GM21515 (cell line): ENCODE measurements at regions not wholly inside any gene's neighbourhood (a gene's known extent, or its start where the extent isn't known, plus 50 kb on each side); places are given as distances from the start of the nearest gene placed in this dataset.
"Not testable (repeated sequence)": the region's sequence is repeated elsewhere in the genome, so short reads cannot be mapped to it uniquely, and the experiment has no call there.

Experiments used
- ATAC-seq: cut with Tn5 transposase; IDR thresholded peaks from one replicate; pipeline ENCODE4 v1.9.1; 2021; ENCODE audit not compliant: unreplicated experiment

DNA sequence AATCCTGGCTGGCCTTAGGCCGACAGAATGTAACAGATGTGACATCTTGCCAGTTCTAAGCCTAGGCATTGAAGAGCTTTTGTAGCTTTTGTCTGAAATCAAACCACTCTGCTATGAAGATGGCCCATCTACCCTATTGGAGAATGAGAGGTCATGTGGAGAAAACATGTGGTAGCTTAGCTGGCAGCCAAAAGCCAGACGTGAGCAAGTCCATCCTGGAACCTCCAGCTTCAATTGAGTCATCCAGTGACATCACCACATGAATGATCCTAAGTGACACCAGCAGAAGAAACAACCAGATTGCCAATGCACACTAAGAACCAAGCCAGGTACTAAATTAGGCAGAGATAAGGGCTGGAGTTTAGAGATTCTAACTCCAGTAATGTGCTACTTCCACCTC, 154.8 kb upstream of the ZFP42 start:
- no peak for ATAC-seq

DNA sequence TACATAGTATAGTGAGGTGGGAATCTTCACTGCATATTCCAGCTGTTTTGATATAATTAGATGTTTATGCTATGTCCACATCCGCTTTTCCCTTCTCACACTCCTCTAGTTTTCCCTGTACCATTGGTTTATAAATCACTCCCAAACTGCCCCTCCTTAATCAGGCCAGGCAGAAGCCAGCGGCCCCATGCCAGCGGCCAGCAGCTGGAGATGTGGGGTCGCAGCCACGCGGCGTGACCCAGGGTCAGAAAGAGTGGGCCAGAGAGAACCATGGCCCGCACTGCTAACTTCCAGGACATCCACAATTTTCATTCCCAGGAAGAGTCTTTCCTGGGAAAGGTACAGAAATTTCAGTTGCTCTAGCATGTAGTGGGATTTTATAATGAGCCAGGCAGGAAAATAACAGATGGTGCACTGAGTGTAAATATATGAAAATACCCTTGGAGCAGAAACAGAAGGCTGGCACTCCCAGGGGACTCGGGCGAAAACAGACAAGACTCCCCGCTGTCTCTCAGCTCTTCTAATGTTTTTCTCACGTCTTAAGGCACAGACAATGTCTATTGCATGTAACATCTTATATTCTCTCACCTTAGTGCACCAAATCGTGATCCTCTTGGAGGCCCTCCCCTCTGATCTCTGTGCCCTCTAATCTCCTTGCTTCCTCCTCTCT, 145.9 kb upstream of the ZFP42 start:
- no peak for ATAC-seq

- no peak for ATAC-seq
Measured at GRCh38 chr4:187865914-187866313, 129.7 kb upstream of the ZFP42 start.

GRCh38 chr4:187883049-187883448, 112.5 kb upstream of the ZFP42 start:
- no peak for ATAC-seq

- ATAC-seq, result no peak
Measured at GRCh38 chr4:187883836-187884475, 111.6 kb upstream of the ZFP42 start.

GRCh38 chr4:187887906-187888305, 107.7 kb upstream of the ZFP42 start:
- ATAC-seq, result no peak

DNA sequence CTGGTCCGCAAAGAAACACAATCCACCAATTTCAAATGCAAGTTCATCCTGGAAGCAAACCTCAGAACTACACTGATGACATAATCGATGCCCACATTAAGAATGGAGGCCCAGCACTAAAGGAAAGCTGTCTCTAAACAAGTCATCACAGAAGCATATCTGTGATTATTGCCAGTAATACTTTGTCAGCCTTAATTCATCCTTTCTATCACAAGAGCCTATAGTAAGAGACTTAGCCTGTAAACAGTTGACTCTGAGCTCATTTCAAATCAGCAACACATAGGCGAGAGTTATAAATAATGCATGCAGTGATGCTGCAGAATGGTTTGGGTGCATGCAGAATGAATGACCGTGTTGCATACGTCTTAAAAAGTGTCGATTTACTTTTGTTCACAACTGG, 105.9 kb upstream of the ZFP42 start:
- ATAC-seq, result no peak

DNA sequence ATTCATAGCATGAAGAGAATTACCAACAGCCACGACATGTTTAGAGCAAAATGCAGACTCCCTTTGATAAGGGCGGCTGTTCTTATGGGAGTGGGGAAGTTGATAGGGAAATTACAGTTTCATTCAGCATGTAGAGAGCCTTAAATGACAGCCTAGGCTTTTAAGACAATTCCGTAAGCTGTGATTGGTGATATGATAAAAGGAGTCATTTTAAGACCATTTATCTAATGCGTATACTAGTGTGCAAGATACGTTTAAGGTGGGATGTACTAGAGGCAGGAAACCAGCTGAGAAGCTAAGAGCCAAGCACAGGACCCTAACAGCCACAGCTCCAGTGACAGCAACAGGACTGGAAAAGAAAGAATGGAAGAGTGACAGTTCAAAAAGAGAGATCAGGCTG, 102.2 kb upstream of the ZFP42 start:
- no peak for ATAC-seq

GRCh38 chr4:187903106-187903505, 92.5 kb upstream of the ZFP42 start:
- no peak for ATAC-seq

- ATAC-seq, result no peak
Measured at GRCh38 chr4:187903700-187904099, 91.9 kb upstream of the ZFP42 start.

- ATAC-seq, result no peak
Measured at GRCh38 chr4:187908079-187908561, 87.5 kb upstream of the ZFP42 start.

- ATAC-seq, result no peak
Measured at GRCh38 chr4:187908731-187909130, 86.8 kb upstream of the ZFP42 start.

DNA sequence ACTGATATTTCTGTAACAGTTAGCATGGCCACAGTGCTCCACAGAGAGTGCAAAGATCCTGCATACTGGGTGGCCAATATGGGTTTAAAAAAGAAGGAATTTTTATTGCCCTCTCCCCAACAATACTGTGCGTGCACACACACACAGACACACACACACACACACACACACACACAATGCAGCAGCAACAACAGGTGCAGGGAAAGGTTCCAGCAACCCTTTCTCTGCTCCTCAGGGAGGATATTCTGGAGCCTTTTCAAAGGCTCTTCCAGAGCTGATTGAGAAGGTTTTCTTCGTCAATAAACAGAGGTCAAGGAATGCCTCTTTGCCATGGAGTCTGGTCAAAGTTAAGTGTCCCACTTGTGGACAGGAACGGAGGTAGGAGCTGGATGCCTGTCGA, 84.8 kb upstream of the ZFP42 start:
- no peak for ATAC-seq

- ATAC-seq, result not testable (repeated sequence)
Measured at GRCh38 chr4:187915406-187915805, 80.2 kb upstream of the ZFP42 start.

DNA sequence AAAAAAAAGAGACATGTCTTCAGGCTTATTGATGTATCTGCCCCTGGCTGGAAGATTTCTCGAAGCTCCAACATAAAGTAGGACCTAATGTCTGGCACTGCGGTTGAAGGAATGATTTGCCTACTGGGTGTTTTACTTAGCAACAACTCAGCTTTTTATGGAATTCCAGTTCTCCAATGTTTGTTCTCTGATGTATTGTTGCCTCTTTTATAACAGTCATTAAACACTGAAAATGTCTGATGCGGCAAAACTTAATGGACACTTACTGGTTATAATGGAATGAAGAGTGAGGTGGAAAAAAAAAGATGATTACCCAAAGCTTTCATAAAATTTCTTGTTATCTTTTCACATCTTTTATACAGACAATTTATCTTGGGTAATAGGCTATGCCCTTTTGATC, 75.6 kb upstream of the ZFP42 start:
- no peak for ATAC-seq

GRCh38 chr4:187921946-187922623, 73.5 kb upstream of the ZFP42 start:
- no peak for ATAC-seq

GRCh38 chr4:187929024-187929423, 66.5 kb upstream of the ZFP42 start:
- ATAC-seq, result no peak

DNA sequence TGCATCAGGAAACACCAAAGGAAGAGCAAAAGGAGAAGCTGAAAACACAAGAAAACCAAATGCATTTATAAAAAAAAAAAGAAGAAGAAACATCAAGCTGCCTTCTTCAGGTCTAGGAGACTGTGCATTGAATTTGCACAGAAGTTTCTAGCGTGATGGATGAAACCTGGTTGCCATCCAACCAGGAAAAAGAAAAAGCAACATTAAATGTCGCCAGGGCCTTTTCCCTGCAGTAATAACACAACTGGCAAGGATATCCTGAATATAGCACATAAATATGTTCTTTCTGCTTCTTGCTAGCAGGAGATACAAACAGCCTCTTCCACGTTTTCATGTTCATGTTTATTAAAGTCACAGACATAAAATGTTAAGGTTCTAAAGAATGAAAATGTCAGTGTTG, 60.8 kb upstream of the ZFP42 start:
- no peak for ATAC-seq

DNA sequence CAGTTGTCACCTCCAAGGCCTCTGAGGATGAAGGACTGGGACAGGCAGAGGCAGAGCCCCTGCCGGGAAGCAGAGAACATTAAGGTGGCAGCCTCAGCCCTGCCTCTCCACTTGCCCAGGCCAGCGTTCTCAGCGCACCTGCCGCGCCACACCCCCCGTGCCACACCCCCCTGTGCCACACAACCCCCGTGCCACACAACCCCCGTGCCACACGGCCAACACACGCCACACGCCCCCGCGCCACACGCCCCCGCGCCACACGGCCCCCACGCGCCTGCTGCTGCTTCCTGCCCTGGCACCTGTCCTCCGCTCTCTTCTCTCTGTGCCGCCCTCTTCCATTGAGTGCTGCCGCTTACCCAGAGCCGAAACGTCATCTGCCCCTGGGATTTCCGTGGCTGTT, 58.0 kb upstream of the ZFP42 start:
- ATAC-seq, result no peak

DNA sequence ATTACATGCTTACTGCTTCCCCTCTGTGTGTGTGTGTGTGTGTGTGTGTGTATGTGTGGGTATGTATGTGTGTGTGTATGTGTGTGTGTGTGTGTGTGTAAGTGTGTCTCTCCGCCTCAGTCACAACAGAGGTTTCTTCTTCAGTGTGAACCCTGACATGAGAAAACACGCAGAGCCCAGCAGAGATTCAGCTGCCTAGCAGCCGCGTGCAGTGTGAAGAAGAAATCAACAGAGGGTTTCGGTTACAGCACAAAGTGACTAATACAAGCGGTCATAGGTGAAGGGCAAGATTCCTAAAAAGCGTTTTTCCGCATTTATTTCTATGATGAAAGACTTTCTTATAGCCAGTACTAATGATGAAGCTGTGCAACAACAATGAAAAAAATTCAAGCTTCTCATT, 55.3 kb upstream of the ZFP42 start:
- no peak for ATAC-seq

- no peak for ATAC-seq
Measured at GRCh38 chr4:187942968-187943367, 52.6 kb upstream of the ZFP42 start.

GRCh38 chr4:187944179-187944578, 51.4 kb upstream of the ZFP42 start:
- ATAC-seq, result no peak
